Mesendoderm (in vitro differentiated cells): ENCODE measurements at regions not wholly inside any gene's neighbourhood (a gene's known extent, or its start where the extent isn't known, plus 50 kb on each side); places are given as distances from the start of the nearest gene placed in this dataset.

Experiments
- DNase-seq: peaks from one replicate; pipeline ENCODE4 v3.0.0; 2013
- H2AK5ac ChIP-seq: 2 replicates; pipeline ENCODE4 v1.6.1; 2013; ENCODE audit warnings: low read length, inconsistent platforms
- H2BK120ac ChIP-seq: 2 replicates; pipeline ENCODE4 v1.6.1; 2013; ENCODE audit warnings: low read depth, mild to moderate bottlenecking, low read length, moderate library complexity, mixed read lengths
- H2BK15ac ChIP-seq: replicated peaks from 2 replicates; pipeline ENCODE4 v1.6.1; 2013; ENCODE audit warnings: low read depth, mild to moderate bottlenecking, moderate library complexity
- H2BK5ac ChIP-seq: 2 replicates; pipeline ENCODE4 v1.6.1; 2013; ENCODE audit warnings: low read length, inconsistent platforms
- H3K18ac ChIP-seq: 2 replicates; pipeline ENCODE4 v1.6.1; 2013; ENCODE audit warnings: mild to moderate bottlenecking, low read length, mixed read lengths
- H3K23ac ChIP-seq: one replicate; pipeline ENCODE4 v1.6.1; 2013; ENCODE audit warnings: low read length
- H3K27ac ChIP-seq: 2 replicates; pipeline ENCODE4 v1.5.1; 2013; ENCODE audit warnings: low read depth, mild to moderate bottlenecking, inconsistent platforms, low read length, moderate library complexity
- H3K27me3 ChIP-seq: 2 replicates; pipeline ENCODE4 v1.6.1; 2013; ENCODE audit warnings: low read length, control low read depth, mild to moderate bottlenecking, inconsistent platforms; ENCODE audit not compliant: insufficient read depth, poor library complexity
- H3K36me3 ChIP-seq: 2 replicates; pipeline ENCODE4 v1.6.1; 2013; ENCODE audit warnings: low read length, inconsistent platforms; ENCODE audit not compliant: control insufficient read depth, insufficient read depth
- H3K4ac ChIP-seq: one replicate; pipeline ENCODE4 v1.6.1; 2013; ENCODE audit warnings: low read depth, mild to moderate bottlenecking, low read length, moderate library complexity
- H3K4me1 ChIP-seq: 2 replicates; pipeline ENCODE4 v1.6.1; 2013; ENCODE audit warnings: low read depth, low read length, inconsistent platforms; ENCODE audit not compliant: control insufficient read depth
- H3K4me2 ChIP-seq: 2 replicates; pipeline ENCODE4 v1.6.1; 2013; ENCODE audit warnings: low read length
- H3K4me3 ChIP-seq: 2 replicates; pipeline ENCODE4 v1.5.1; 2013; ENCODE audit warnings: mild to moderate bottlenecking, low read length
- H3K56ac ChIP-seq: one replicate; pipeline ENCODE4 v1.6.1; 2013; ENCODE audit warnings: low read length
- H3K79me1 ChIP-seq: 2 replicates; pipeline ENCODE4 v1.6.1; 2013; ENCODE audit warnings: low read length, inconsistent platforms
- H3K79me2 ChIP-seq: 2 replicates; pipeline ENCODE4 v1.6.1; 2013; ENCODE audit warnings: mild to moderate bottlenecking, low read length; ENCODE audit not compliant: control insufficient read depth, insufficient read depth
- H3K9ac ChIP-seq: 2 replicates; pipeline ENCODE4 v1.6.1; 2013; ENCODE audit warnings: low read length, inconsistent platforms
- H4K5ac ChIP-seq: one replicate; pipeline ENCODE4 v1.6.1; 2013; ENCODE audit warnings: low read length
- H4K8ac ChIP-seq: one replicate; pipeline ENCODE4 v1.6.1; 2013; ENCODE audit warnings: low read depth, mild to moderate bottlenecking, control low read depth, low read length, moderate library complexity
- WGBS: extraction: QIAGEN DNeasy Blood & Tissue Kit; methylation state at CpG from one replicate; pipeline ENCODE4 v1.1.7; 2013; ENCODE audit warnings: low lambda C conversion rate, missing lambda C conversion rate; ENCODE audit not compliant: insufficient coverage; ENCODE audit errors: extremely low coverage; 5-methylcytosine and 5-hydroxymethylcytosine counted together

DNA sequence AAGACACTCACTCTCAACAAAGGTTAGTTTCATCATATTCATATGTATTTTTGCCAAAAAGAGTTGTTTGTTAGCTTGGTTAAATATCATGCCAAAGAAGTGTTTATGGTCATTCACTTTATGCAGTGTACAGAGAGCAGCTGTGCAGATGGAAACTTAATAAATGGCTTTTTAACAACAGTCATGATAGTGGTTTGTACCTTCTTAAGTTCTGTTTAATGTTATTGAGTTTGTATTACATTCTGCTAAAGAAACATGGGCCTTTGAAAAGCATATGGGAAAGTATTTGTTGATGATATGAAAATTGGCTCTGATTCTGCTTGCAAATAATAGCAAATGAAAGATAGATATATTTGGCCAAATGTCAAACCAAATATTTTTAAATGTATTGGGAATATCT lies 607.3 kb downstream of the NCAM2 start:
- Histone ChIP-seq H2BK5ac (no peak overlapping the region), H3K4me1 (no peaks in the 10 kb centered on the region), H3K23ac (no peak overlapping the region), H2AK5ac (no peak overlapping the region), H3K9ac (no peak overlapping the region), H3K4ac (no peak overlapping the region), H2BK120ac (no peak overlapping the region), H3K18ac (no peak overlapping the region), H3K79me2 (no peaks in the 10 kb centered on the region), H4K8ac (no peak overlapping the region), H3K4me3 (no peak overlapping the region), H2BK15ac (no peak overlapping the region), H4K5ac (no peak overlapping the region), H3K27me3 (no peaks in the 10 kb centered on the region), H3K27ac (no peak overlapping the region), H3K79me1 (no peaks in the 10 kb centered on the region), H3K56ac (no peak overlapping the region), H3K36me3 (no peaks in the 10 kb centered on the region), H3K4me2 (no peak overlapping the region)
- DNase-seq, result no peak

DNA sequence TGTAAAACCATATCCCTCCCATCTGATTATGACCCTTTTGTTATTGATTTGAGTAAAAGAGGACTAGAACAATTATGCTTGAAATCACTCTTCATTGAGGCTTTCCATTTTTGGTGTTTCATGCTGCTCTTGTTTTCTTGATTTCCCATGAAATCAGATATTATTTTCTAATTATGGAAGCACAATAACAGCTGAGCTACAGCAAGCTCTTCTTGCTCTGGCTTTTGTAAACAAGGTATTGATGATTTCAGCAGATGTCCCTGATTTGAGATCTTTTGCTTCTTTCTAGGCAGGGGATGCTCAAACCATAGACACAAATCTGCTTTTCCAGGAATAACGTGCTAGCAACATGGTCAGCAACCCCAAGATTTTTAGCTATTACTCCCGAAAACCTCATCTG lies 607.8 kb downstream of the NCAM2 start:
- DNase-seq, result no peak
- H3K23ac ChIP-seq, result no peak overlapping the region
- no peak overlapping the region for H3K4me3 ChIP-seq
- no peaks in the 10 kb centered on the region for H3K36me3 ChIP-seq
- no peak overlapping the region for H3K9ac ChIP-seq
- H3K4me2 ChIP-seq, result no peak overlapping the region
- no peak overlapping the region for H4K5ac ChIP-seq
- H3K27me3 ChIP-seq, result no peaks in the 10 kb centered on the region
- H2BK120ac ChIP-seq, result no peak overlapping the region
- H3K27ac ChIP-seq, result no peak overlapping the region
- no CpG with 5 or more reads among the region's 2 CpGs for WGBS
- H3K56ac ChIP-seq, result no peak overlapping the region
- H3K4ac ChIP-seq, result no peak overlapping the region
- H3K18ac ChIP-seq, result no peak overlapping the region
- H4K8ac ChIP-seq, result no peak overlapping the region
- H3K79me1 ChIP-seq, result no peaks in the 10 kb centered on the region
- H3K79me2 ChIP-seq, result no peaks in the 10 kb centered on the region
- no peak overlapping the region for H2BK5ac ChIP-seq
- H2BK15ac ChIP-seq, result no peak overlapping the region
- no peak overlapping the region for H2AK5ac ChIP-seq
- H3K4me1 ChIP-seq, result no peaks in the 10 kb centered on the region

- Histone ChIP-seq H4K5ac (no peak overlapping the region), H3K9ac (no peak overlapping the region), H3K4ac (no peak overlapping the region), H3K79me2 (no peaks in the 10 kb centered on the region), H3K36me3 (no peaks in the 10 kb centered on the region), H3K4me3 (no peak overlapping the region), H3K27me3 (no peaks in the 10 kb centered on the region), H3K56ac (no peak overlapping the region), H3K18ac (no peak overlapping the region), H4K8ac (no peak overlapping the region), H3K79me1 (no peaks in the 10 kb centered on the region), H3K27ac (no peak overlapping the region), H2AK5ac (no peak overlapping the region), H2BK5ac (no peak overlapping the region), H3K4me2 (no peak overlapping the region), H2BK120ac (no peak overlapping the region), H2BK15ac (no peak overlapping the region), H3K23ac (no peak overlapping the region), H3K4me1 (no peaks in the 10 kb centered on the region)
- WGBS, result no CpG with 5 or more reads among the region's 3 CpGs
- peak; percentile 89 for DNase-seq
Measured at GRCh38 chr21:21612466-21612865, 614.3 kb downstream of the NCAM2 start.

DNA sequence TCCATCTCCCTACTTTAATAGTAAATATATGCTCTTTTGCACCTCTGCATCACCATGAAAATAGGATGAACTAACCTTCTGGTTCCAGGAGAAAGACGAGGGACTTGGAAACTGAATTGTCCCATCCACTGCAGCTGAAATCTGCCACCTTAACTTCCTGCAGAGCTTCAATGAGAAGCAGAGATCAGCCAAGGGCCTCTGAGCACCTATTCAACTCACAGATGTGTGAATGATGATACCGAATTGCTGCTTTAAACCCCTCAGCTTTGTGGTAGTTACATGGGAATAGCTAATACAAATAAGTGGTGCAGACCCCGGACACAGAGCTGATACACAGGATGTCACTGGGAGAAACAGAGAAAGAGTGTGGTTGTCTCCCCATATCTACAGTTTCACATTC lies 616.8 kb downstream of the NCAM2 start:
- H3K27ac ChIP-seq, result no peak overlapping the region
- no peak overlapping the region for H3K23ac ChIP-seq
- H3K9ac ChIP-seq, result no peak overlapping the region
- H2BK120ac ChIP-seq, result no peak overlapping the region
- no peak overlapping the region for H2BK5ac ChIP-seq
- no peak for DNase-seq
- no peak overlapping the region for H4K8ac ChIP-seq
- H3K4ac ChIP-seq, result no peak overlapping the region
- no peaks in the 10 kb centered on the region for H3K27me3 ChIP-seq
- H3K79me1 ChIP-seq, result no peaks in the 10 kb centered on the region
- no peaks in the 10 kb centered on the region for H3K79me2 ChIP-seq
- H3K4me3 ChIP-seq, result no peak overlapping the region
- no peak overlapping the region for H3K4me2 ChIP-seq
- H4K5ac ChIP-seq, result no peak overlapping the region
- H3K36me3 ChIP-seq, result no peaks in the 10 kb centered on the region
- no peak overlapping the region for H3K56ac ChIP-seq
- H2BK15ac ChIP-seq, result no peak overlapping the region
- no peaks in the 10 kb centered on the region for H3K4me1 ChIP-seq
- H2AK5ac ChIP-seq, result no peak overlapping the region
- no peak overlapping the region for H3K18ac ChIP-seq
- no CpG with 5 or more reads among the region's 3 CpGs for WGBS

- no peak overlapping the region for H2BK15ac ChIP-seq
- no peaks in the 10 kb centered on the region for H3K27me3 ChIP-seq
- no peaks in the 10 kb centered on the region for H3K79me1 ChIP-seq
- H3K27ac ChIP-seq, result no peak overlapping the region
- H3K18ac ChIP-seq, result no peak overlapping the region
- H3K4me2 ChIP-seq, result no peak overlapping the region
- no CpG with 5 or more reads among the region's 3 CpGs for WGBS
- H3K23ac ChIP-seq, result no peak overlapping the region
- no peak overlapping the region for H4K5ac ChIP-seq
- H3K9ac ChIP-seq, result no peak overlapping the region
- H3K79me2 ChIP-seq, result no peaks in the 10 kb centered on the region
- H3K4me1 ChIP-seq, result no peaks in the 10 kb centered on the region
- H2BK5ac ChIP-seq, result no peak overlapping the region
- H4K8ac ChIP-seq, result no peak overlapping the region
- H3K4ac ChIP-seq, result no peak overlapping the region
- DNase-seq, result no peak
- H2BK120ac ChIP-seq, result no peak overlapping the region
- no peaks in the 10 kb centered on the region for H3K36me3 ChIP-seq
- no peak overlapping the region for H3K4me3 ChIP-seq
- no peak overlapping the region for H3K56ac ChIP-seq
- H2AK5ac ChIP-seq, result no peak overlapping the region
Measured at GRCh38 chr21:21622460-21623234, 624.4 kb downstream of the NCAM2 start.

- no peak overlapping the region for H2BK5ac ChIP-seq
- no peak overlapping the region for H3K23ac ChIP-seq
- H3K79me2 ChIP-seq, result no peaks in the 10 kb centered on the region
- no peaks in the 10 kb centered on the region for H3K36me3 ChIP-seq
- DNase-seq, result no peak
- H2AK5ac ChIP-seq, result no peak overlapping the region
- H3K4me3 ChIP-seq, result no peak overlapping the region
- no peak overlapping the region for H4K5ac ChIP-seq
- no peak overlapping the region for H3K4ac ChIP-seq
- no peaks in the 10 kb centered on the region for H3K4me1 ChIP-seq
- no peak overlapping the region for H3K27ac ChIP-seq
- H2BK120ac ChIP-seq, result no peak overlapping the region
- no peaks in the 10 kb centered on the region for H3K79me1 ChIP-seq
- no peak overlapping the region for H3K18ac ChIP-seq
- no peak overlapping the region for H3K9ac ChIP-seq
- H3K4me2 ChIP-seq, result no peak overlapping the region
- H3K27me3 ChIP-seq, result no peaks in the 10 kb centered on the region
- WGBS, result no CpG with 5 or more reads among the region's 1 CpG
- no peak overlapping the region for H2BK15ac ChIP-seq
- H3K56ac ChIP-seq, result no peak overlapping the region
- no peak overlapping the region for H4K8ac ChIP-seq
Measured at GRCh38 chr21:21624674-21625073, 626.5 kb downstream of the NCAM2 start.
